Breast epithelium (tissue), 3 donors: ENCODE measurements at regions not wholly inside any gene's neighbourhood (a gene's known extent, or its start where the extent isn't known, plus 50 kb on each side); places are given as distances from the start of the nearest gene placed in this dataset.

Experiments
- CTCF ChIP-seq, 3 donors: fragments of 450-650 bp; IDR thresholded peaks; one replicate each; pipeline ENCODE4 v1.5.1; 2016 to 2017; ENCODE audit warnings: antibody characterized with exemption in 3 of 3, mild to moderate bottlenecking in 3 of 3, moderate library complexity in 3 of 3
- POLR2A ChIP-seq: fragments of 450-650 bp; IDR thresholded peaks from one replicate; pipeline ENCODE4 v1.6.1; 2016; ENCODE audit warnings: antibody characterized with exemption, mild to moderate bottlenecking, moderate library complexity
- POLR2AphosphoS5 ChIP-seq, 3 donors: sonication (generic); formaldehyde crosslinking; IDR thresholded peaks; one replicate each; pipeline ENCODE4 v1.6.1; 2017; ENCODE audit warnings: antibody characterized with exemption in 3 of 3

- TF ChIP-seq CTCF (IDR thresholded peaks at IDR 0.05) (no peak), POLR2A (no peak), POLR2AphosphoS5 (IDR thresholded peaks at IDR 0.05) (no peak)
These were observed 104.9 kb downstream of the TENT5C start for GRCh38 chr1:117710710-117711109.
